H1 (cell line): ENCODE measurements at regions not wholly inside any gene's neighbourhood (a gene's known extent, or its start where the extent isn't known, plus 50 kb on each side); places are given as distances from the start of the nearest gene placed in this dataset.

Experiments used
- ATF2 ChIP-seq: IDR thresholded peaks from 2 replicates; pipeline ENCODE4 v1.6.1; 2012; ENCODE audit warnings: low read length, inconsistent platforms
- CTCF ChIP-seq, 3 experiments: IDR thresholded peaks; 1 replicate in 2 of 3; 2 replicates in 1 of 3; pipeline versions ENCODE4 v1.5.1 to v1.6.1; 2011; ENCODE audit warnings: low read length in 3 of 3, mild to moderate bottlenecking in 3 of 3, inconsistent platforms in 2 of 3, low read depth in 1 of 3, moderate library complexity in 1 of 3; ENCODE audit not compliant: insufficient read depth in 1 of 3; ENCODE audit errors: control extremely low read depth in 1 of 3
- EGR1 ChIP-seq: IDR thresholded peaks from 2 replicates; pipeline ENCODE4 v1.6.1; 2011; ENCODE audit warnings: low read depth, low read length, borderline replicate concordance
- EP300 ChIP-seq, 2 experiments: IDR thresholded peaks; 1 replicate in 1 of 2; 2 replicates in 1 of 2; pipeline ENCODE4 v1.6.1; 2011 to 2012; ENCODE audit warnings: low read depth in 2 of 2, low read length in 2 of 2, mild to moderate bottlenecking in 2 of 2, borderline replicate concordance in 1 of 2, inconsistent platforms in 1 of 2, moderate library complexity in 1 of 2
- MAFK ChIP-seq: IDR thresholded peaks from 2 replicates; pipeline ENCODE4 v1.6.1; 2012; ENCODE audit warnings: low read depth, mild to moderate bottlenecking, improper control_type of control experiment, low read length
- MAX ChIP-seq: IDR thresholded peaks from 2 replicates; pipeline ENCODE4 v1.6.1; 2012; ENCODE audit warnings: inconsistent platforms
- POLR2A ChIP-seq, 2 experiments: IDR thresholded peaks; 1 replicate in 1 of 2; 2 replicates in 1 of 2; pipeline ENCODE4 v1.6.1; 2011; ENCODE audit warnings: low read depth in 2 of 2, low read length in 2 of 2, mild to moderate bottlenecking in 2 of 2; ENCODE audit errors: control extremely low read depth in 1 of 2
- SIX5 ChIP-seq: IDR thresholded peaks from 2 replicates; pipeline ENCODE4 v1.6.1; 2011; ENCODE audit warnings: mild to moderate bottlenecking, low read depth, low read length
- SP1 ChIP-seq: IDR thresholded peaks from 2 replicates; pipeline ENCODE4 v1.6.1; 2011; ENCODE audit warnings: low read depth, low read length
- SP4 ChIP-seq: IDR thresholded peaks from 2 replicates; pipeline ENCODE4 v1.6.1; 2012; ENCODE audit warnings: low read length, inconsistent platforms
- SRF ChIP-seq: IDR thresholded peaks from 2 replicates; pipeline ENCODE4 v1.6.1; 2011; ENCODE audit warnings: mild to moderate bottlenecking, low read depth, low read length, moderate library complexity
- TBP ChIP-seq: IDR thresholded peaks from 2 replicates; pipeline ENCODE4 v1.6.1; 2011; ENCODE audit warnings: low read depth, low read length, improper control_type of control experiment

GRCh38 chr12:87660987-87661774 is 368.0 kb downstream of the C12orf50 start:
- TF ChIP-seq SP1 (no peak), CTCF (IDR thresholded peaks at IDR 0.05; ENCODE audit: control extremely low read depth in 1 of 3, insufficient read depth in 1 of 3, low read depth in 1 of 3, low read length in 3 of 3) (no peak), EP300 (IDR thresholded peaks at IDR 0.05; ENCODE audit: borderline replicate concordance in 1 of 2, low read depth in 2 of 2, low read length in 2 of 2) (no peak), MAFK (no peak), SP4 (no peak), ATF2 (no peak), MAX (no peak), POLR2A (IDR thresholded peaks at IDR 0.05; ENCODE audit: control extremely low read depth in 1 of 2, low read depth in 2 of 2, low read length in 2 of 2) (no peak), SRF (no peak), SIX5 (no peak), TBP (no peak), EGR1 (no peak)
